Subcutaneous abdominal adipose tissue (tissue), 5 donors: ENCODE measurements at regions not wholly inside any gene's neighbourhood (a gene's known extent, or its start where the extent isn't known, plus 50 kb on each side); places are given as distances from the start of the nearest gene placed in this dataset.

Experiments
- H3K27ac ChIP-seq: one replicate; pipeline ENCODE4 v1.7.0; 2013; ENCODE audit warnings: low read depth, mild to moderate bottlenecking, inconsistent platforms, low read length, moderate library complexity
- H3K27me3 ChIP-seq, 5 donors: one replicate each; pipeline ENCODE4 v1.7.0; 2013; ENCODE audit warnings: low read length in 5 of 5, inconsistent platforms in 1 of 5; ENCODE audit not compliant: control insufficient read depth in 5 of 5, insufficient read depth in 4 of 5
- H3K36me3 ChIP-seq, 5 donors: one replicate each; pipeline ENCODE4 v1.7.0; 2013; ENCODE audit warnings: low read length in 5 of 5; ENCODE audit not compliant: control insufficient read depth in 5 of 5, insufficient read depth in 5 of 5
- H3K4me1 ChIP-seq, 5 donors: one replicate each; pipeline ENCODE4 v1.7.0; 2013; ENCODE audit warnings: low read length in 5 of 5, mild to moderate bottlenecking in 3 of 5, moderate library complexity in 1 of 5; ENCODE audit not compliant: control insufficient read depth in 5 of 5, insufficient read depth in 5 of 5
- H3K4me3 ChIP-seq, 5 donors: one replicate each; pipeline ENCODE4 v1.7.0; 2013; ENCODE audit warnings: low read length in 5 of 5, low read depth in 1 of 5
- H3K9ac ChIP-seq, 5 donors: one replicate each; pipeline ENCODE4 v1.7.0; 2013; ENCODE audit warnings: low read length in 5 of 5, mild to moderate bottlenecking in 4 of 5, moderate library complexity in 3 of 5
- H3K9me3 ChIP-seq, 5 donors: one replicate each; pipeline ENCODE4 v1.7.0; 2013; ENCODE audit warnings: low read length in 5 of 5; ENCODE audit not compliant: control insufficient read depth in 5 of 5
- donor health status: healthy.
- donor health status: healthy.
- donor health status: healthy.
- donor health status: healthy.
- donor health status: healthy.

DNA sequence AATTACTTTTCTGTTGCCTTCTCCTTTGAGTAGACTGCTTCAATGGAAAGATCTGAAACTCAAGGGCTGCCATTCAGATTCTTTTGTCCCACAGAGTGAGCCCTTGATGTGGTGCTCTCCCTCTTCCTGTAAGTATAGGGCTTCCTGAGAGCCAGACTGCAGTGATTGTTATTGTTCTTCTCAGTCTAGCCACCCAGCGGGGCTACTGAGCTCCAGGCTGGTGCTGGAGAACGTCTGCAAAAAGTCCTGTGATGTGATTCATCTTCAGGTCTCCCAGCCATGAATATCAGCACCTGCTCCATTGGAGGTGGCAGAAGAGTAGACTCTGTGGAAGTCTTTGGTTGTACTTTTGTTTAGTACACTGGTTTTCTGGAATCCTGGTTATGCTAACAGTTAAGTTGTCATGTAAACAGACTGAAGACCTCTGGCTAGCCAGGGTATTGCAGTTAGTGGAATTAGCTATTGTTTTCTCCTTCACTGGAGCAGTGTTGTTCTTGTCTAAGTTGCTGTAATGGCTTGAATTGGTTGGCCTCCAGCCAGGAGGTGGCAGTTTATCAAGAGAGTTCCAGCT, 240.9 kb downstream of the COL12A1 start:
- no peaks in the 10 kb centered on the region for H3K36me3 ChIP-seq
- no peak overlapping the region for H3K9ac ChIP-seq
- H3K9me3 ChIP-seq: peaks cover 3 to 16% (median 13%) of the 10 kb centered on the region in 5 donors
- no peak overlapping the region for H3K4me3 ChIP-seq
- H3K27me3 ChIP-seq: no peaks in the 10 kb centered on the region
- no peaks in the 10 kb centered on the region for H3K4me1 ChIP-seq
- H3K27ac ChIP-seq: no peak overlapping the region

DNA sequence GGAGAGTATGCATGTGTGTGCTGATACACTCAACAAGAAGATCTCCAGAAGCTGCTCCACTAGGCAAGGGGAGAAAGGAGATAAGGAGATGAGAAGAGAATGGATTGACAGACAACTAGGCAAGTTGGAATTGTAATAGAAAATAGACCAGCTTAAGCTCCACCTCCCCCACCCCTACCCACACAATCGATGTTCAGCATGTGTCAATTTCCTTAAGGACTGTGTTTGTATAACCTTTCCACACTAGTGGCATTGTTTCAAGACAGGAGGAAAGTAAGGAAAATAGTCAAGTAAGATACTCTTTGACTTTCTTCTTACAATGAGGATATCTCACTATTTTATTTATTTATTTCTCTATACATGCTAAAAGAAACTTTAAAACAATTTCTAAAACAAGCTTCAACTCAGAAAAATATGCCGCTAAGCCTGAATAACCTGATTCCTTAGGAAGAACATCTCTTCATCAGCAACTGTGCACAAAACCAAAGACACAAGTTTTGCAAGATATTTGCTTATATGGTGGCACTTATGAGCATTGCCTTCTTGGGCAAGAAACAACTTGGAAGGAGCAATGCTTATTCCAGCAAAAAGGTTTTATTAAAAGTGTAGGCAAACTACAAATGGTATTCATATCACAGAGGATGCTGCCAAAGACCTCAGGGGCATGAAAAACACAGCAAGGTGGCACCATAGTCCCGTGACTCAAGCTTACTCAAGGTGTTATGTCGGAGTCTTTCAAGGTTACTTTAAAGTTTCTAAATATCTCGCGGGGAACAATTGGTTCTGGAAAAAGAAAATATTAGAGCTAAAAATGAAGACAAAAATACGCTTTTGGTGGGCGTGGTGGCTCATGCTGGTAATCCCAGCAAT, 249.1 kb downstream of the COL12A1 start:
- no peaks in the 10 kb centered on the region for H3K4me1 ChIP-seq
- no peak overlapping the region for H3K4me3 ChIP-seq
- no peak overlapping the region for H3K9ac ChIP-seq
- H3K9me3 ChIP-seq: peaks cover 0 to 8% (median 0%) of the 10 kb centered on the region in 5 donors
- no peak overlapping the region for H3K27ac ChIP-seq
- no peaks in the 10 kb centered on the region for H3K36me3 ChIP-seq
- H3K27me3 ChIP-seq: no peaks in the 10 kb centered on the region

DNA sequence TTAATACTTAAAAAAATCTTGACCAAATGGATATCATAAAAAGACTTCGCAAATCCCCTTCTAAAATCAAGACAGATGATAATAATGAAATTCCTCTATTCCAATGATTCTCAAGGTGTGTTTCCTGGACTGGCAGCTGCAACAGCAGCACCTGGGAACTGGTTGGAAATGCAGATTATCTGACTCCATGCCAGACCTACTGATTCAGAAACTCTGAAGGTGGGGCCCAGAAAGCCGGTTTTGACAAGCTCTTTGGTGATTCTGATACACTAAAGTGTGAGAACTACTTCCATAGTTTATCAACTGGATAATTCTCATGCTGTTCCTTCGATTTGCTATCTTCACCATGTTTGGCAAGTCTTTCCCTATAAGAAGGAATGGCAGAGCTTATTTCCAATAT, 252.1 kb downstream of the COL12A1 start:
- no peak overlapping the region for H3K4me3 ChIP-seq
- H3K36me3 ChIP-seq: no peaks in the 10 kb centered on the region
- H3K27ac ChIP-seq: no peak overlapping the region
- H3K27me3 ChIP-seq: no peaks in the 10 kb centered on the region
- peaks cover 0 to 15% (median 2%) of the 10 kb centered on the region in 5 donors for H3K9me3 ChIP-seq
- no peak overlapping the region for H3K9ac ChIP-seq
- H3K4me1 ChIP-seq: no peaks in the 10 kb centered on the region

DNA sequence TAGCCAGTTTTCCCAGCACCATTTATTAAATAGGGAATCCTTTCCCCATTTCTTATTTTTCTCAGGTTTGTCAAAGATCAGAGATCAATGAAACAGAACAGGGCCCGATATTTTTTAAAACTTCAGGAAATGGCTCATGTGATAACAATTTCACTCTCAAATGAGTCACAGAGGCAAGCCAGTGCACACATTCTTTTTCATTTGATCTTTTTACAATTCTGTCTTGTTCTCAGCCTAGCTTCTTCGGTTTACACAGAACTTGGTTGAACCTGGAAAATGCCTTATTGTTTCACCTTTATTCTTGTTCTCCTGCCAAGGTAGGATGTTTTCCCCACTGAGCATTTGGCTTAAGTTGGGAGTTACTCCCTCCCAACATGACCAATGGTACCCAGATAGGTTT, 258.9 kb downstream of the COL12A1 start:
- Histone ChIP-seq H3K27ac (no peak overlapping the region), H3K4me3 (no peak overlapping the region), H3K9ac (no peak overlapping the region), H3K9me3 (peaks cover 0 to 8% (median 0%) of the 10 kb centered on the region in 5 donors), H3K36me3 (no peaks in the 10 kb centered on the region), H3K4me1 (no peaks in the 10 kb centered on the region), H3K27me3 (no peaks in the 10 kb centered on the region)

DNA sequence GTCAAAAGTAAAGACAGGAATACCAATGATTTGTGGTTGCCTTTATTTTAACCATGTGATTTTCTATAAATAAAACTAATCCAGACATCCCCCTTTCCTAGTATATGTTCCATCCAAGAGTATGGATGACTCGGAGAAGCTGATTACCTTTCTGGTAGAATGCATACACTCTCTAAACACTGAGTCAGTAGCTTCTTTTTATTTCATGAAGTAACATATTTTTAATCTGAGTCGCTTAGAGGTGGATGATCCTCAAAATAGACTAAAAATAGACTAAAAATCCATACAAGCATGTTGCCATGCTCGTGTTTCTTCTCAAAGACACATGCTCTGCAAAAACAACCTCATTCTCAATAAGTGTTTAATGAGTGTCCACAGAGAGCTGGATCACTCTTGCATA, 263.7 kb downstream of the COL12A1 start:
- Histone ChIP-seq H3K9ac (no peak overlapping the region), H3K9me3 (no peaks in the 10 kb centered on the region), H3K36me3 (no peaks in the 10 kb centered on the region), H3K27me3 (no peaks in the 10 kb centered on the region), H3K27ac (no peak overlapping the region), H3K4me3 (no peak overlapping the region), H3K4me1 (peaks cover 0 to 5% (median 0%) of the 10 kb centered on the region in 5 donors)

DNA sequence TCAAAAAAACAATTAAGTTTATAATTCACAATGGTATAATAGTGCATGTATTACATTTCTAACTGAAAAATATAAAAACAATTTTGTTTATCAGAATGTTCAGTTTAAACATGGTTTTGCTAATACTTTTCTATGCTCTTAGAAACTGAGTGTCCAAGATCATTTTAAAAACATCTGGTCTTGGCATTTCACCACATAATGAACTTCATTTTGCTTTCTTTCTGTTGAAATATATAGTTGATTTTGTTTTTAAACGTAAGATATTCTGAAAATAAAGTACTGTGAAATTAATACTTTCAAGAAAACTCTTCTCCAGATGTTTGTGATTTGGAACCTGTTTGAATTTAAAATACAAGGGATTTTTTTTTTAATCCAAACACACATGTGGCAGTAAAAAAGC, 264.4 kb downstream of the COL12A1 start:
- no peak overlapping the region for H3K4me3 ChIP-seq
- no peaks in the 10 kb centered on the region for H3K9me3 ChIP-seq
- no peaks in the 10 kb centered on the region for H3K36me3 ChIP-seq
- no peak overlapping the region for H3K27ac ChIP-seq
- no peaks in the 10 kb centered on the region for H3K27me3 ChIP-seq
- H3K9ac ChIP-seq: no peak overlapping the region
- H3K4me1 ChIP-seq: peaks cover 0 to 5% (median 0%) of the 10 kb centered on the region in 5 donors

DNA sequence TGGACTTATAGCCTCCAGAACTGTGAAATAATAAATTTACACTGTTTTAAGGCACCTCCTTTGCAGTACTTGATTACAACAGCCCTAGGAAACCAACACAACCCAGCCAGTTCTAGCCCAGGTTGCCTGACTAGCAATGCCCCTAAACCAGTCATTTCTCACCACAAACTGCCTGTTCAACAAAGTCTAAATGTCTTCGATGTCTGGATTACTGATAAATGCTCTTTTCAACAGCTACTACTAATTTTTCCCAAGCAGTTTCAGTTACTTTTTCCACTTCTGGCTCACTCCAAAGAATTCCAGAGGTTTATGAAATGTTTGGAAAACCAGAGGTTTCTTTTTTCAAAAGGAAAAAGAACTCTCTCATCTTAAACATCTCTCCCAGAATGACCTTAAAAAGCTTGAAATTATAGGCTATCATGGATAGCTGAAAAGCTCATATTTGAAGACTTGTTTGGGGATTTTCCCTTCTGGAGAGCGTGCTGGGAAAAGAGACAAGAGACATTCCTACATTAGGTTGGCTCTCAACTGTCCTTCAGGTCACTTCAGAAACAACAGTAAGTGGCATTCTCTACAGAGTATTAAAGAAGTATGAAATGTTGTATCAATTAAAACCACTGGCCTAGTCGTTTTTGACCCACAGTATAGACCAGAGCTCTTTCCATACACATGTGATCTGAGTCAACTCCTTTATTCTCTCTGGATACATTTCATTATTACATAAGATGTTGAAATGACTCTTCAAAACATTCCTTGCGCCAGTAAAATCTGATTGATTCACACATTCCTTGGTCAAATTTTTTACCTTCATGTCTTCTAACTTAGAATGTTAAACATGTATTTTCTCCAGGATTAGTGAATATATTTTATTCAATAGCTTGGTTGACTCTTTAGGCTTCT, 265.9 kb downstream of the COL12A1 start:
- Histone ChIP-seq H3K4me3 (no peak overlapping the region), H3K4me1 (peaks cover 0 to 5% (median 0%) of the 10 kb centered on the region in 5 donors), H3K9me3 (no peaks in the 10 kb centered on the region), H3K9ac (no peak overlapping the region), H3K36me3 (no peaks in the 10 kb centered on the region), H3K27me3 (no peaks in the 10 kb centered on the region), H3K27ac (no peak overlapping the region)

DNA sequence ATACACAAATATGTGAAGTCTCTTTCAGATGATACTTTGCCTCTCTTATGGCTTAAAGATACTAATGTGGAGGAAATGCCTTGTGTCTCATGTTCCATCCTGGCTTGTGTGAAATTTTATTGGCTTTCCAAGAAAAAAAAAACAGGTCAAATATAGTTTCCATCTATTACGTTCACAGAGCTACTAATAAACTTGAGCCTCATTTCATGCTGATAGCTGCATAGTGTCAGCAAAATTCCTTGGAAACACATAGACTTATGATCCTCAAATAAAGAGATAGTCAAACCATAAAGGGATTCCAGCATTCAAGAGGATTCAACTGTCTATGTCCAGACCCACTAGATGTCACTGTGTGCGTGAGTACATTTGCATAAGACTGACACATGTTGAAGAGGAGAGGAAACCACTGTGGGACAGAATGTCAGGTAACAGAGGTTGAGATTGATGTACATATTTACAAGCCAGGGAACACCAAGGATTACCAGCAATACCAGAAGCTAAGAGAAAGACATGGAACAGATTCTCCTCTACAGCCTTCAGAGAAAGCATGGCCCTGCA, 266.6 kb downstream of the COL12A1 start:
- Histone ChIP-seq H3K4me1 (peaks cover 0 to 5% (median 0%) of the 10 kb centered on the region in 5 donors), H3K4me3 (no peak overlapping the region), H3K27ac (no peak overlapping the region), H3K9me3 (no peaks in the 10 kb centered on the region), H3K36me3 (no peaks in the 10 kb centered on the region), H3K9ac (no peak overlapping the region), H3K27me3 (no peaks in the 10 kb centered on the region)

DNA sequence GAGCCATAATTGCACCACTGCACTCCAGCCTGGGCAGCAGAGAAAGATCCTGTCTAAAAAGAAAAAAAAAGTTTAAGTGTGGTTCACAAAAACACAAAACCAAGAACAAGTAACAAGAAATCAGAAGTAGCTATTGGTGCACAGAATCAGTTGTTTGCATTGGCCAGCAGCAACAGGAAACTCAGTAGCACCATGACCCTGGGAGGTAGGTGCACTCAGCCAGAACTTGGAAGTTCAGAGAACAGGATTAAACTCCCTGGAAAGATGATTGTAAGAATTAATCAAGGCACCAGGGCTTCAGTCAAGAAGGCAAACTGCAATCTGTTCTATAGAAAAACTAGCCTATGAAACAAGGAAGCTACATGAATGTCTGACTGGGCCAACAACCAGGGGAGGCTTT, 267.9 kb downstream of the COL12A1 start:
- no peak overlapping the region for H3K27ac ChIP-seq
- H3K36me3 ChIP-seq: no peaks in the 10 kb centered on the region
- peaks cover 0 to 5% (median 0%) of the 10 kb centered on the region in 5 donors for H3K4me1 ChIP-seq
- H3K27me3 ChIP-seq: no peaks in the 10 kb centered on the region
- no peak overlapping the region for H3K9ac ChIP-seq
- H3K4me3 ChIP-seq: no peak overlapping the region
- no peaks in the 10 kb centered on the region for H3K9me3 ChIP-seq
